RWPE1 (cell line): ENCODE measurements at regions not wholly inside any gene's neighbourhood (a gene's known extent, or its start where the extent isn't known, plus 50 kb on each side); places are given as distances from the start of the nearest gene placed in this dataset.

Source experiments
- CTCF ChIA-PET: fragments of 350-600 bp; sonication (Branson Sonifier 250); formaldehyde crosslinking; extraction: SDS; loops from one replicate; lab custom pipeline; 2021; lab: Yijun Ruan, JAX
- POLR2A ChIA-PET: fragments of 400-600 bp; formaldehyde crosslinking; extraction: SDS; loops from one replicate; lab custom pipeline; 2020; ENCODE audit warnings: antibody characterized with exemption; ENCODE audit not compliant: low non-redundant PET; lab: Yijun Ruan, JAX
- DNase-seq: peaks from one replicate; pipeline ENCODE4 v3.0.0; 2012; ENCODE audit warnings: low spot score
- H3K27ac ChIP-seq: fragments of 450-650 bp; 2 replicates; pipeline ENCODE4 v1.5.1; 2017
- TF ChIP-seq, protein P1 (sequence below): fragments of 450-650 bp; conservative IDR thresholded peaks from 2 replicates; pipeline ENCODE4 v1.5.1; 2017; ENCODE audit warnings: low read depth, mild to moderate bottlenecking

DNA sequence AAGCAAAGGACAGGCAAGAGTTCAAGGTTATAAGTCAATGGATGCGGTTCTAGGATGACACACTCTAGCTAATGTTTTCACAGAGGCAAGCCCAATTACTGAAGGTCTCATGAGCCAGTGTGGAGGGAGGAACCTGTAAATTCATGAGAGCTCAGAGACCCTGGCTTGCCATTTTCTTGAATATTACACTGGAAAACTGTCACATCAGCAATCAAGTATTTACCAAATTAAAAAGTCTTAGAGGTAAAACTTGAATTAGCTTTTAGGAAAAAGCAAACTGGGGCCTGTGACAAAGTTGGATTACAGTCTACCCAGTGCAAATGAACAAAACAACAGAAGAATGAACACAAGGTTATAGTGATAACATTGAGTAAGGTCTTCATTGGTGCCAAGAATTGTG, 636.9 kb upstream of the TLE4 start:
- DNase-seq: no peak
- POLR2A ChIA-PET: no interaction called here
- TF ChIP-seq, protein P1, sequence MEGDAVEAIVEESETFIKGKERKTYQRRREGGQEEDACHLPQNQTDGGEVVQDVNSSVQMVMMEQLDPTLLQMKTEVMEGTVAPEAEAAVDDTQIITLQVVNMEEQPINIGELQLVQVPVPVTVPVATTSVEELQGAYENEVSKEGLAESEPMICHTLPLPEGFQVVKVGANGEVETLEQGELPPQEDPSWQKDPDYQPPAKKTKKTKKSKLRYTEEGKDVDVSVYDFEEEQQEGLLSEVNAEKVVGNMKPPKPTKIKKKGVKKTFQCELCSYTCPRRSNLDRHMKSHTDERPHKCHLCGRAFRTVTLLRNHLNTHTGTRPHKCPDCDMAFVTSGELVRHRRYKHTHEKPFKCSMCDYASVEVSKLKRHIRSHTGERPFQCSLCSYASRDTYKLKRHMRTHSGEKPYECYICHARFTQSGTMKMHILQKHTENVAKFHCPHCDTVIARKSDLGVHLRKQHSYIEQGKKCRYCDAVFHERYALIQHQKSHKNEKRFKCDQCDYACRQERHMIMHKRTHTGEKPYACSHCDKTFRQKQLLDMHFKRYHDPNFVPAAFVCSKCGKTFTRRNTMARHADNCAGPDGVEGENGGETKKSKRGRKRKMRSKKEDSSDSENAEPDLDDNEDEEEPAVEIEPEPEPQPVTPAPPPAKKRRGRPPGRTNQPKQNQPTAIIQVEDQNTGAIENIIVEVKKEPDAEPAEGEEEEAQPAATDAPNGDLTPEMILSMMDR: no peak
- CTCF ChIA-PET: no interaction called here
- no peak overlapping the region for H3K27ac ChIP-seq

GRCh38 chr9:78938821-78939220, 632.9 kb upstream of the TLE4 start:
- TF ChIP-seq, protein P1: no peak
- CTCF ChIA-PET: interaction anchor here (0.6 kb wide), 1 partner anchor 143 kb away, joined by 3 read pairs; no protein-coding TSS in a partner anchor
- DNase-seq: no peak
- POLR2A ChIA-PET: no interaction called here
- no peak overlapping the region for H3K27ac ChIP-seq

DNA sequence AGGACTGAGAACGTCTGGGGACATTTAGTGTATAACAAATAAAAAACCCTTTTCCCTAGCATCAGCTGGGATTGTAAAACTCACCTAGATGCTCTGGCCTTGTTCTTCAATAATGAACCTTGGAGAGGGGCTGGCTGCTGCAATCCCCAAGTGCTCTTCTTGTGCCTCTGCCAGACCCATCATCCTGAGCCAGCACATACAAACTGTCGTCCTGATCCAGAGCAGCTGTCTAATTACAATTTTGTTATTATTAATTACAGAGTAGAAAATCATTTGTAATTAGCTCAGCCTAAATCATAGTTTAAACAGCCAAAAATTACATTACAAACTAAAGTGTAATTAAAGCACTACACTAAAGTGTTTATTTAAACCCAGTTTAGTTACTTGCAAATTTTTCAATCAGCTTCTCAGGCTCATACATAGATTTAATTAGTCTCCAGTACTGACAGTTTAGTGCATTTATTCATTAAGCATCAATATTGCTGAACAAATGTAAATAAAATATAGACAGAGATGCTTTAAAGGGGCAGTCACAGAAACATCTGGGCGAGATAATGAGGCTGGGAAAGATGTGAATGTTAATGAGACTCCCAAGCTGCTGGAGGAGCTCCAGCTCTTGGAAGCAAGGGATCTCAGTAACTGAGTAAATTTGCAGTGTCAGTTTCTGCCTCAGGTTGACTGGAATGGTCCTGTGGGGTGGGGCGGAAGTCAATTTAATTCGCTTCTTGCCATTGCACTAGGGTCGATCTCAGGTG, 632.3 kb upstream of the TLE4 start:
- no peak overlapping the region for H3K27ac ChIP-seq
- TF ChIP-seq, protein P1: no peak
- POLR2A ChIA-PET: no interaction called here
- no peak for DNase-seq
- CTCF ChIA-PET: interaction anchor here (0.6 kb wide), 1 partner anchor 143 kb away, joined by 3 read pairs; no protein-coding TSS in a partner anchor

- no peak for DNase-seq
- CTCF ChIA-PET: interaction anchor here (0.6 kb wide), 1 partner anchor 50 kb away, joined by 5 read pairs; no protein-coding TSS in a partner anchor
- H3K27ac ChIP-seq: no peak overlapping the region
- TF ChIP-seq, protein P1: no peak
- POLR2A ChIA-PET: no interaction called here
Measured at GRCh38 chr9:78940121-78940855, 631.5 kb upstream of the TLE4 start.

DNA sequence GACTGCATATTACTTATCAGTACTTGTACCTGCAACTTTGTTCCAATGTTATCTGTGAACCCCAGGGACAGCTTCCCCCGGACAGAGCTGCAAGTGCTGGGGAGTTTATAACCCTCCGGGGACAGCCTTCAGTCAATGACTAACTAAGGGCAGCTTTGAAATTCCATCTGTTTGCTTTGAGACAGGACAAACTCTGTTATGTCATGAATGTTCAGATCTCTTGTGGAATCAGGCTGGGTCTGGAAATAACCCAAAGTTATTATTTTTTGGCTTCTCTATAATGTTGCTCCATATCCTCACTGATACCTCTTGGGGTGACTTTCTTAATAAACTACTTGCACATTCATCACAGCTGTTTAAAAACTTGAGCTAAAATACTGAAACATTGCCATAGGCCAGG, 617.5 kb upstream of the TLE4 start:
- DNase-seq: no peak
- CTCF ChIA-PET: no interaction called here
- POLR2A ChIA-PET: no interaction called here
- H3K27ac ChIP-seq: no peak overlapping the region
- TF ChIP-seq, protein P1: no peak

DNA sequence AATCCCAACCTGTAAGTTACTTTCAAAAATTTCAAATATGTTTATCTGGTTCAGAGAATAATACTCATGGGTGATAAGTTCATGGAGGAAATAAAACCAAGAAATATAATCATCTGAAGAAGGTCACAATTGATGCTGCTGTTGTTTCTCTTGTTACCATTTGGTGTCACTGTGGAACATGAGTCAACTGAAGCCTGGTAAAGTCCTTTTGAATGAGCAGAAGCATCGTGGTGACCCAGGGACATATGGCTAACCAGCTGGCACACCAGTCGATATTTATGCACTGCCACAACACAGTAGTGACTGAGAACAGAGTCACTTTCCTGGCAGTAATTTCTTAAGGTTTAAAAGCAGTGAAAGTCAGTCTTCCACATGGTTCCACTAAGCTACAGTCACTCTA, 612.9 kb upstream of the TLE4 start:
- H3K27ac ChIP-seq: no peak overlapping the region
- DNase-seq: no peak
- CTCF ChIA-PET: no interaction called here
- TF ChIP-seq, protein P1: no peak; the same call in 1 of the 2 replicates
- POLR2A ChIA-PET: no interaction called here
